ENCODE measurements at regions not wholly inside any gene's neighbourhood (a gene's known extent, or its start where the extent isn't known, plus 50 kb on each side); places are given as distances from the start of the nearest gene placed in this dataset.

GRCh38 chr20:47951521-47951971 is 166.3 kb upstream of the SULF2 start:
- Histone ChIP-seq H3K4me3 (ENCODE audit: low read depth, low read length) (no peak overlapping the region), H3K36me3 (ENCODE audit: insufficient read depth) (no peaks in the 10 kb centered on the region), H3K27ac (ENCODE audit: low read depth) (no peak overlapping the region), H3K4me1 (ENCODE audit: insufficient read depth) (no peaks in the 10 kb centered on the region)
- WGBS = 49% methylated on average over 4 of the region's 4 CpGs
- no peak for DNase-seq (ENCODE audit: extremely low spot score)

GRCh38 chr20:47950913-47951283 is 165.6 kb upstream of the SULF2 start:
- Histone ChIP-seq H3K4me1 (ENCODE audit: insufficient read depth) (no peaks in the 10 kb centered on the region), H3K27ac (ENCODE audit: low read depth) (no peak overlapping the region), H3K36me3 (ENCODE audit: insufficient read depth) (no peaks in the 10 kb centered on the region), H3K4me3 (ENCODE audit: low read depth, low read length) (no peak overlapping the region)
- WGBS = 94% methylated on average over 24 of the region's 24 CpGs
- DNase-seq (ENCODE audit: extremely low spot score) = no peak

GRCh38 chr20:47950124-47950912 is 165.0 kb upstream of the SULF2 start:
- Histone ChIP-seq H3K4me1 (ENCODE audit: insufficient read depth) (no peaks in the 10 kb centered on the region), H3K36me3 (ENCODE audit: insufficient read depth) (no peaks in the 10 kb centered on the region), H3K27ac (ENCODE audit: low read depth) (no peak overlapping the region), H3K4me3 (ENCODE audit: low read depth, low read length) (no peak overlapping the region)
- DNase-seq (ENCODE audit: extremely low spot score) = peak; percentile 18
- 82% methylated on average over 11 of the region's 11 CpGs for WGBS

- WGBS = 68% methylated on average over 6 of the region's 6 CpGs
- no peak overlapping the region for H3K27ac ChIP-seq (ENCODE audit: low read depth)
These were observed 163.9 kb upstream of the SULF2 start for GRCh38 chr20:47949230-47949629.

GRCh38 chr20:47944682-47945081 is 159.4 kb upstream of the SULF2 start:
- no peak for DNase-seq (ENCODE audit: extremely low spot score)
- H3K4me1 ChIP-seq (ENCODE audit: insufficient read depth) = no peaks in the 10 kb centered on the region
- no peak overlapping the region for H3K27ac ChIP-seq (ENCODE audit: low read depth)
- H3K4me3 ChIP-seq (ENCODE audit: low read depth, low read length) = no peak overlapping the region
- no peaks in the 10 kb centered on the region for H3K36me3 ChIP-seq (ENCODE audit: insufficient read depth)
- WGBS = 85% methylated on average over 6 of the region's 6 CpGs

More at GRCh38 chr20:47949230-47949629, 163.9 kb upstream of the SULF2 start:
- no peak for DNase-seq (ENCODE audit: extremely low spot score)
- Histone ChIP-seq H3K36me3 (ENCODE audit: insufficient read depth) (no peaks in the 10 kb centered on the region), H3K4me1 (ENCODE audit: insufficient read depth) (no peaks in the 10 kb centered on the region), H3K4me3 (ENCODE audit: low read depth, low read length) (no peak overlapping the region)

GRCh38 chr20:47941869-47942268 is 156.6 kb upstream of the SULF2 start:
- Histone ChIP-seq H3K4me1 (ENCODE audit: insufficient read depth) (no peaks in the 10 kb centered on the region), H3K27ac (ENCODE audit: low read depth) (no peak overlapping the region), H3K36me3 (ENCODE audit: insufficient read depth) (no peaks in the 10 kb centered on the region), H3K4me3 (ENCODE audit: low read depth, low read length) (no peak overlapping the region)
- 96% methylated on average over 2 of the region's 2 CpGs for WGBS
- no peak for DNase-seq (ENCODE audit: extremely low spot score)

- H3K36me3 ChIP-seq (ENCODE audit: insufficient read depth) = no peaks in the 10 kb centered on the region
- DNase-seq (ENCODE audit: extremely low spot score) = no peak
These were observed 155.0 kb upstream of the SULF2 start for GRCh38 chr20:47940101-47940813.

GRCh38 chr20:47936612-47937011 is 151.3 kb upstream of the SULF2 start:
- 39% methylated on average over 6 of the region's 6 CpGs for WGBS
- no peak for DNase-seq (ENCODE audit: extremely low spot score)
- H3K4me3 ChIP-seq (ENCODE audit: low read depth, low read length) = no peak overlapping the region
- H3K27ac ChIP-seq (ENCODE audit: low read depth) = no peak overlapping the region
- H3K36me3 ChIP-seq (ENCODE audit: insufficient read depth) = no peaks in the 10 kb centered on the region
- no peaks in the 10 kb centered on the region for H3K4me1 ChIP-seq (ENCODE audit: insufficient read depth)

More at GRCh38 chr20:47940101-47940813, 155.0 kb upstream of the SULF2 start:
- Histone ChIP-seq H3K27ac (ENCODE audit: low read depth) (no peak overlapping the region), H3K4me1 (ENCODE audit: insufficient read depth) (no peaks in the 10 kb centered on the region), H3K4me3 (ENCODE audit: low read depth, low read length) (no peak overlapping the region)
- 90% methylated on average over 8 of the region's 8 CpGs for WGBS

GRCh38 chr20:47934761-47935160 is 149.5 kb upstream of the SULF2 start:
- DNase-seq (ENCODE audit: extremely low spot score) = no peak
- no peak overlapping the region for H3K4me3 ChIP-seq (ENCODE audit: low read depth, low read length)
- H3K36me3 ChIP-seq (ENCODE audit: insufficient read depth) = no peaks in the 10 kb centered on the region
- no peaks in the 10 kb centered on the region for H3K4me1 ChIP-seq (ENCODE audit: insufficient read depth)
- no peak overlapping the region for H3K27ac ChIP-seq (ENCODE audit: low read depth)
- WGBS = 81% methylated on average over 5 of the region's 5 CpGs

GRCh38 chr20:47931443-47931842 is 146.2 kb upstream of the SULF2 start:
- Histone ChIP-seq H3K4me1 (ENCODE audit: insufficient read depth) (no peaks in the 10 kb centered on the region), H3K27ac (ENCODE audit: low read depth) (no peak overlapping the region), H3K36me3 (ENCODE audit: insufficient read depth) (no peaks in the 10 kb centered on the region), H3K4me3 (ENCODE audit: low read depth, low read length) (no peak overlapping the region)
- DNase-seq (ENCODE audit: extremely low spot score) = no peak
- 93% methylated on average over 7 of the region's 7 CpGs for WGBS

GRCh38 chr20:47931002-47931401 is 145.7 kb upstream of the SULF2 start:
- H3K4me3 ChIP-seq (ENCODE audit: low read depth, low read length) = no peak overlapping the region
- no peak for DNase-seq (ENCODE audit: extremely low spot score)
- 96% methylated on average over 2 of the region's 2 CpGs for WGBS
- H3K27ac ChIP-seq (ENCODE audit: low read depth) = no peak overlapping the region
- no peaks in the 10 kb centered on the region for H3K36me3 ChIP-seq (ENCODE audit: insufficient read depth)
- H3K4me1 ChIP-seq (ENCODE audit: insufficient read depth) = no peaks in the 10 kb centered on the region

GRCh38 chr20:47929368-47930115 is 144.3 kb upstream of the SULF2 start:
- 67% methylated on average over 6 of the region's 6 CpGs for WGBS
- H3K4me3 ChIP-seq (ENCODE audit: low read depth, low read length) = no peak overlapping the region
- DNase-seq (ENCODE audit: extremely low spot score) = no peak
- no peaks in the 10 kb centered on the region for H3K4me1 ChIP-seq (ENCODE audit: insufficient read depth)
- no peaks in the 10 kb centered on the region for H3K36me3 ChIP-seq (ENCODE audit: insufficient read depth)
- no peak overlapping the region for H3K27ac ChIP-seq (ENCODE audit: low read depth)

GRCh38 chr20:47927944-47928343 is 142.7 kb upstream of the SULF2 start:
- Histone ChIP-seq H3K36me3 (ENCODE audit: insufficient read depth) (no peaks in the 10 kb centered on the region), H3K27ac (ENCODE audit: low read depth) (no peak overlapping the region), H3K4me1 (ENCODE audit: insufficient read depth) (no peaks in the 10 kb centered on the region), H3K4me3 (ENCODE audit: low read depth, low read length) (no peak overlapping the region)
- no peak for DNase-seq (ENCODE audit: extremely low spot score)
